ENCODE measurements at regions not wholly inside any gene's neighbourhood (a gene's known extent, or its start where the extent isn't known, plus 50 kb on each side); places are given as distances from the start of the nearest gene placed in this dataset.

- no peaks in the 10 kb centered on the region for H4K20me1 ChIP-seq (ENCODE audit: insufficient read depth, poor library complexity, severe bottlenecking)
- no peak overlapping the region for H3K4me3 ChIP-seq
- H3K9me3 ChIP-seq (ENCODE audit: low read depth), result no peaks in the 10 kb centered on the region
- no peaks in the 10 kb centered on the region for H3K9me2 ChIP-seq (replicated peaks; ENCODE audit: insufficient read depth)
- no peak for DNase-seq (ENCODE audit: low spot score)
- H3K79me2 ChIP-seq, result no peaks in the 10 kb centered on the region
- 87% methylated on average over 6 of the region's 6 CpGs for WGBS (ENCODE audit: low lambda C conversion rate, missing lambda C conversion rate)
- H3K36me3 ChIP-seq (replicated peaks; ENCODE audit: insufficient read depth, low read depth), result no peaks in the 10 kb centered on the region
- H3K4me2 ChIP-seq, result no peak overlapping the region
- no peak overlapping the region for H2AFZ ChIP-seq
- no peak overlapping the region for H3K27ac ChIP-seq
- no peaks in the 10 kb centered on the region for H3K4me1 ChIP-seq (ENCODE audit: insufficient read depth)
- TF ChIP-seq CTCF (IDR thresholded peaks at IDR 0.05; ENCODE audit: poor library complexity), result no peak
- no peak for TF ChIP-seq EZH2 (IDR thresholded peaks at IDR 0.05; ENCODE audit: borderline replicate concordance)
- TF ChIP-seq EZH2phosphoT487 (IDR thresholded peaks at IDR 0.05; ENCODE audit: low read depth, severe bottlenecking, unreplicated experiment), result no peak
- no peaks in the 10 kb centered on the region for H3K27me3 ChIP-seq
Observed at GRCh38 chr4:44100456-44100855, 348.2 kb downstream of the KCTD8 start.

- no peak overlapping the region for H3K4me3 ChIP-seq
- no peak for DNase-seq (ENCODE audit: low spot score)
- no peak for TF ChIP-seq CTCF (IDR thresholded peaks at IDR 0.05; ENCODE audit: poor library complexity)
- no peak for TF ChIP-seq EZH2phosphoT487 (IDR thresholded peaks at IDR 0.05; ENCODE audit: low read depth, severe bottlenecking, unreplicated experiment)
- no peak for TF ChIP-seq EZH2 (IDR thresholded peaks at IDR 0.05; ENCODE audit: borderline replicate concordance)
- no peaks in the 10 kb centered on the region for H3K4me1 ChIP-seq (ENCODE audit: insufficient read depth)
- H3K9me3 ChIP-seq (ENCODE audit: low read depth), result no peaks in the 10 kb centered on the region
- H3K79me2 ChIP-seq, result no peaks in the 10 kb centered on the region
- H3K27me3 ChIP-seq, result no peaks in the 10 kb centered on the region
- H3K27ac ChIP-seq, result no peak overlapping the region
- no peaks in the 10 kb centered on the region for H4K20me1 ChIP-seq (ENCODE audit: insufficient read depth, poor library complexity, severe bottlenecking)
- WGBS (ENCODE audit: low lambda C conversion rate, missing lambda C conversion rate), result 60% methylated on average over 3 of the region's 3 CpGs
- no peaks in the 10 kb centered on the region for H3K36me3 ChIP-seq (replicated peaks; ENCODE audit: insufficient read depth, low read depth)
- no peaks in the 10 kb centered on the region for H3K9me2 ChIP-seq (replicated peaks; ENCODE audit: insufficient read depth)
- no peak overlapping the region for H2AFZ ChIP-seq
- H3K4me2 ChIP-seq, result no peak overlapping the region
Observed at GRCh38 chr4:44118971-44119680, 329.5 kb downstream of the KCTD8 start.

- H3K4me1 ChIP-seq (ENCODE audit: insufficient read depth), result no peaks in the 10 kb centered on the region
- H3K27me3 ChIP-seq, result no peaks in the 10 kb centered on the region
- no peak for DNase-seq (ENCODE audit: low spot score)
- WGBS (ENCODE audit: low lambda C conversion rate, missing lambda C conversion rate), result 88% methylated on average over 2 of the region's 2 CpGs
- H3K9me2 ChIP-seq (replicated peaks; ENCODE audit: insufficient read depth), result no peaks in the 10 kb centered on the region
- H3K9me3 ChIP-seq (ENCODE audit: low read depth), result no peaks in the 10 kb centered on the region
- no peak overlapping the region for H3K27ac ChIP-seq
- no peak overlapping the region for H2AFZ ChIP-seq
- no peak overlapping the region for H3K4me3 ChIP-seq
- H3K36me3 ChIP-seq (replicated peaks; ENCODE audit: insufficient read depth, low read depth), result no peaks in the 10 kb centered on the region
- no peak overlapping the region for H3K4me2 ChIP-seq
- no peaks in the 10 kb centered on the region for H3K79me2 ChIP-seq
- no peaks in the 10 kb centered on the region for H4K20me1 ChIP-seq (ENCODE audit: insufficient read depth, poor library complexity, severe bottlenecking)
- no peak for TF ChIP-seq EZH2phosphoT487 (IDR thresholded peaks at IDR 0.05; ENCODE audit: low read depth, severe bottlenecking, unreplicated experiment)
- TF ChIP-seq CTCF (IDR thresholded peaks at IDR 0.05; ENCODE audit: poor library complexity), result no peak
- no peak for TF ChIP-seq EZH2 (IDR thresholded peaks at IDR 0.05; ENCODE audit: borderline replicate concordance)
Observed at GRCh38 chr4:44120646-44121045, 328.0 kb downstream of the KCTD8 start.
